Nucleus accumbens (tissue), 56 donors: ENCODE measurements at regions not wholly inside any gene's neighbourhood (a gene's known extent, or its start where the extent isn't known, plus 50 kb on each side); places are given as distances from the start of the nearest gene placed in this dataset.

Experiments
- DNase-seq, 56 donors: peaks; one replicate each; lab custom pipeline; 2025; lab: John Stamatoyannopoulos, UW

DNA sequence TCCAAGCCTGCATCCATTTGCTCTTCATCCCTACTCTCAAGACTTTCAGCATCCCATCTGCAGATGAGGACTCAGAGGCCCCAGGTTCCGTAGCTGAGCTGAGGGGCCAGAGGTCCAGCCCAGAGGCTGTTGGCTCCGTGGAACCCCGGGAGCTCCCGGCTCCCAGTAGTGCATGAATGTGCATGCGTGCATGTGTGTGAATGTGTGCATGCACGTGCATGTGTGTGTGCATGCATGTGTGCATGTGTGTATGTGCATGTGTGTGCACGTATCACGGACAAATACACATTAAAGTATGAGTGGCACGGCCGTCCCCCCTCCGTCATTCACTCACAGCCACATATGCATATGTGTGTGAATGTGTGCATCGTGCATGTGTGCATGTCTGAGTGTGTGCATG is 149.9 kb downstream of the KIF26A start:
- DNase-seq = no peak

DNA sequence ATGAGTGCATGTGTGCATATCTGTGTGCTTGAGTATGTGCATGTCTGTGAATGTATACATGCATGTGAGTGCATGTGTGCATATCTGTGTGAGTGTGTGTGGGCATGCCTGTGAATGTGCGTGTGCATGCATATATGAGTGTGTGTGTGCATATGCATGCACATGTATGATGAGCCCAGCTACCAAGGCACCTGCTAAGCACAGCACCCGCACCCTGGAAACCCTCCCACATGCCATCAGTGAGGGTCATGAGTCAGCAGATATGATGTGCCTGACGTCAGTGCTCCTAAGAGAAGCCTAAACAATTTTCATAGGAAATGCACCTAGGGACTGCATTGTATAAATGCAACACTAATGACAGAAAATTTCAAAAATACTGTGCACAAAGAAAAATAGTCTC is 151.1 kb downstream of the KIF26A start:
- no peak for DNase-seq

DNA sequence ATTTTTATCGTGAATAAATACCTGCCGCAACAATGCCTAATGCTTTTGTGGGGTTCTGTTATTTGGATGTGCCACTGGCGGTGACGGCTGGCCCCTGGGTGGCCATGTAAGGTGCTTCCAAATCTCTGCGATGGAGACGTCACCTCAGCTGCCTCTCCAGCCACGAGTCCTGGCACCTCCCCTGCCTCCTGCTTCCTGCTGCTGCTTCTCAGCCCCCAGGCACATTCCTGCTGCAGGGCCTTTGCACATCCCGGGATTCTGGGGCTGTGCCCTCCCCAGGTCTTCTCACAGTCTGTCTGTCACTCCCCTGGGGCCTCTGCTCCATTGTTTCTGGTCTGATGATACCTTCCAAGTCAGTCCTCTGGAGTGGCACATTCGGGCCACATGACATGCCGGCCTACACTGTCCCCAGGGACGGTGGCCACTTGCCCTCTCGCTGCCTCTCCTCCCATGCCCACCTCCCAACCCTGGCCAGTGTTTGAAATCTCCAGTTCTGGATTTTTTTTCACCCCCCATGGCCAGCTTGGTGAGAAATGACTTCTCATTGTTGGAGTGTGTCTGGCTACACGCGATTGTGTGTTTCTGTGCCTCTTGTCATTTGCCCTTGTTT is 151.8 kb downstream of the KIF26A start:
- no peak for DNase-seq

DNA sequence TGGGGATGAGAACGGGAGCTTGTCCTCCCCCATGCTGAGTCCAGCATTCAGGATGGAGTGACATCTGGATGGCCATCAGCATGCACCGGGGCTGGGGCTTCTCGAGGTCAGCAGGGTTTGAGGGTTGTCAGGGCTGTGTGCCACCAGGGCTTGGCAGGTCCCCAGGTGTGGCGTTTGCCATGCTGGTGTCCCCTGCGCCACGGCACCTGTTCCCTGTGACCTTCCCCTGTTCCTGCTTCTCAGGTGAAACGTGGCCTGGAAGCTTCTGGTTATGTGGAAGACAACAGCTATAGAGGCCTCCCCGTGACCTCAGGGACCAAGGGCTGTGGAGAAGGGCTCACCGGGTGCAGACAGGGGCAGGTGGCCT is 152.4 kb downstream of the KIF26A start:
- no peak for DNase-seq

DNA sequence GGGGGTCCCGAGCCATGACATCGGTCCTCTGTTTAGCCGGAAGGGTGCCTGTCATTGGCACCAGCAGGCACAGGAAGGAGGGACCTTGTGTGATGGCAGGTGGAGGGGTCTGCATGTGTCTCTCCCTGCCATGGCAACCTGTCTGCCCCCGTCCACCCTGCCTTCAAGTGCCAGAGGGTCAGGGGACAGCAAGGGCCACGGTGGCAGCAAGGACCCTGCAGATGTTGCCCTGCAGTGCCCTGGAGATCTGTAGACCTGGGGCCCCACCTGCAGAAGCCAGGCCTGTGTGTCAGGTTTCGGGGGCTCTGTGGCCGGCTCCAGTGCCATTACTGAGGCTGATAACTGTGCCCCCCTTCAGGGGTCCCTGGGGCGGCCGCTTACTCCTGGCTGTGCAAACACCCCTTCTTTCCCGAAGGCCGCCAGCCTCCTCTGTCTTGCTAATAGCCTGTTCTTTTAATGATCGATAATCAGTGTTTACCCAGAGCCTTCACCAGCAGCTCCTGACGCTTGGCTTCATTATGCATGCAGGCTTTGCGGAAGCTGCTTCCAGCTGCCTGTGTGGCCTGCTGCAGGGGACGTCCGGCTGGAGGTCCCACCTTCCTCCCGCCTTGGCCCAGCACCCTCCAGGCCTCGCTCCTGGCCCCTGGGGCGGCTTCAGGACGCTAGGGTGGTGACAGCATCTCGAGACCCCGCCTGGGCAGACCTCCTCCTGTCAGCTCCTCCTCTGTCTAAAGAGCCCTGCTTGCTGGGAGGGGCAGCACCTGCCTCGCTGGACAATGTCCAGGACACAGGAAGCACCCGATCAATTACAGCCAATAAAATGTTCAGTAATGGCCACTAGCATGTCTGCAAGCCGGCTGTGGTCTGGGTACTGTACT is 153.0 kb downstream of the KIF26A start:
- DNase-seq = no peak

DNA sequence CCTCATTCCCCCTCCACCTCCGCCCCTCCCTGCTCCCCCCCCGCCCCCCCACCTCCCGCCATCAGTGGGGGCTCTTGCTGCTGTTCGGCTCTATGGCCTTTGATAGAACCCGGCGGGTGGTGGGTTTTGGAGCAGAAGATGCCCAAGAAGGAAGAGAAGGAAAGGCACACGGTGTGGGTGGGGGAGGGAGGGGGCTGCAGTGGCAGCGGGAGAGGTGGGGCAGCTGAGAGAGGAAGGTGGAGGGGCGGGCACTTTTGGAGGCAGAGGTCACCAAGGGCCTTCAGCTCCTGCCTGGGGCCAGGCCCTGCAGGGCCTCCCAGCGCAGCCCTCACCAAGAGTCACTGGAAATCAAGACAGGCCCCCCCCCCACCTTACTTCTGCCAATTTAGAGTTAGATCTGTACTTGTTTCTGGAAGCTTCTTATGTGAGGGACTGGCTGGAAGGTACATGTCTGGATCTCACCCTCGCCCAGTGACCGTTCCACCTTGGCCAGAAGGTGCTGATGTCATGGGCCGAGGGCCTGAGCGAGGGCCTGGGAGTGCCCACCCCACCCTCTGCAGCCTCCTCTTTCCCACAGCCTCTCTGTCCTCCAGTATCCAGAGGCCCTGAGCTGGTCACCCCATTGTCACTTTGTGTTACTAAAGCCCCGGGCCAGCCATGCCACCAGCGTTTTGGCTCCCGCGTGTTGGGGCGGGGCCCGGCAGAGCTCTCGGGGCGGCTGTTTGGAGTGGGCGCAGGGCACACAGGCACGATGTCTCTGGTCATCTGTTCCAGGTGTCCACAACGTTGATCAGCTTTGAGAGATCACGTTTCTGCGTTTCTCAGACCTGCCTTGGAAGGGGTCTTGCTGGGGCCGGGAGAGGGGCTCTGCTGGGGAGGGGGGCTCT is 153.9 kb downstream of the KIF26A start:
- no peak for DNase-seq

DNA sequence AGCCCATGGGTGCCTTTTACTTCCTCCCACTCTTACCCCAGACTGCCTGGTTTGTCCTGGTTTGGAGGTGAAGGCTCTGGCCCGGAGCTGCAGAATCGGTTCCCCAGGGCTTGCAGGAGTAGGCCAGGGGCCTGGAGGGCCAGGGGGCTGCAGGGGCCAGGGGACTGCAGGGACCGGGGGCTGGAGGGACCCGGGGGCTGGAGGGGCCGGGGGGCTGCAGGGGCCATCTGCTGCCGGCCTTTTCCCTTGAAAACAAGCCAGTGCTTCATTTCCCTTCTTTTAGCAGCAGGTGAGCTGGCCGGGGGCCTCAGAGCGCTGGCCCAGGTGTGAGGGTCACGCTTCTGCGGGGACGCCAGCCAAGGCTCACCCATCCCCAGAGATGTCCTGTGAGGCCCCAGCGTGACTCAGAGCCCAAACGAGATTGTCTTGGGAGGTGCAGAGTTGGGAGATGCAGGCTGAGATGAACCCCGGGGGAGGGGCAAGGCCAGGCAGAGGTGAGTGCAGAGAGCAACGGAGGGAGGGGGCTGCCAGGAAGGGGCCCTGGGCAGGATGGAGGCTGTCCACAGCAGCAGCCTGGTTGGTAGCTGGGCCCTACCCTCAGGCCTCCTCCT is 154.9 kb downstream of the KIF26A start:
- no peak for DNase-seq

DNA sequence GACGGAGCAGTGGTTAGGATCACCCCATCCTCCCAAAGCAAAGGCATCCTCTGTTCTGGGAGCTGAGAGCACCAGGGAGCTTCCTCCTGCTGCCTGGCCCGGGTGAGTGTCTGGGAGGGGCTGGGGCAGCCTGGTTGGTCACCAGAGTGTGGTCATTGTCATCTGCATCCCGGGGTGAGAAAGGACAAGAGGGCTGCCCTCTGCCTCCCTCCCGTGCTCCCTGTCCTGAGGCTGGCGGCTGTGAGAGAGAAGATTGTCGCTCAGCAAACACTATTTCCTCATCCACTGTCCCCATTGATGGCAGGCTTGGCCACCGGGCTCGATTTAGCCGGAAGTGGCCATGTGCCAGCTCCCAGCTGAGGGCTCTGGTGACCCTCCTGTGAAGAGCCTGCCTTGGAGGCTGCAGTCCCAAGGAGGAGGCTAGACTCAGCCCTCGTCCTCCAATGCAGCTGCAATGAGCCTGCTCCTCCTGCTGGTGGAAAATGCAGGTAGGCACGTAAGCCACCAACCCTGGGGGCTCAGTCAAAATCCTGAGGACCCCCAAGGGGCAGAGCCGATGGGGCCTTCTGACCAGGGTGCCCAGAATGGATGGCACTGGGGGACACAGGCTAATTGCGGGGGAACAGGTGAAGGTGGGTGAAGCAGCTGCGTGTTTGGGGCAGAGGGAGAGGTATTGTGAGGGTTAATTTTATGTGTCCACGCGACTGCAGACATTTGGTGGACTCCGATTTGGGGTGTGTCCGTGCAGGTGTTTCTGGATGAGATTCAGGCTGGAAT is 155.7 kb downstream of the KIF26A start:
- no peak for DNase-seq

DNA sequence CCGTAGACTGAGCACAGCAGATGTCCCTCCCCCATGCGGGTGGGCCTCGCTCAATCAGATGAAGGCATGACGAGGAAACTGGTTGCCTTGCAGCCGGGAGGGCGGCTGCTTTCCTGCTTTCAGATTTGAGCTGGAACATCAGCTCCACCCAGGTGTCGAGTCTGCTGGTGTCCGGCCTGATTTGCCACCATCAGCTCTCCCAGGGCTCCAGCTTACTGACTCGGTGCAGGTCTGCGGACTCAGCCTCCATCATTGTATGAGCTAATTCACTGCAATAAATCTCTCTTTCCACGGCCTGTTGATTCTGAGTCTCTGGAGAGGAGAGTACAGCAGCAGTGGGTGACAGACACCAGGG is 156.2 kb downstream of the KIF26A start:
- no peak for DNase-seq

DNA sequence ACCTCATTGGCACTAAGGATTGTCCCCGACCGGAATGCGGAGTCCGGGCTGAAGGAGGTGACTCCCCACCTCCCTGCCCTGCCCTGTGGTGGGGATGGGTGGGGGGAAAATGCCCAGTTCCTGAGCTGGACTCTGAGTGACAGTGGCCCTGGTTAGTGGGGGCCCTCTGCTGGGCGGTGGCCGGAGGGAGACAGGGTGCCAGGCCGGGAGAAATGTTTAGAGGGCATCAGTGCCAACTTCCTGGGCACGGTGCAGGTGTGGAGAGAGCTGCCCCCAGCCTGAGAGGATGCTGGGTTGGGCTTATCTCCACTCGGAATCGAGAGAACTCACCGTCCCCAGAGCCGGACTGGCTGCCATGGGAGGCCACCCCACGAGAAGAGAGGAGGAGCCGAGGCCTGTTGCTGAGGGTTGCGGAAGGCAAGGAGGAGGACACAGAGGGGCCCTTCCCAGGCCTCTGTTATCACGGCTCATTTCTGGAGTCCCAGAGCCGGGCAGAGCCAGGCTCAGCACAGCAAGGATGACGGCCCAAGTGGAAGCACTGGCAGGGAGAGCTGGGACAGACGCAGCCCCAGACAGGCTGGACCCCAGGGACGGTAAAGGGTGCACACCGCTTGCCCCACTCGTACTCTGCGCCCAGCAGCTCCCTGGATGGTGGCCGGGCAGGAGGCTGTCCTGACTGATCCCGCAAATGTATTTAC is 156.7 kb downstream of the KIF26A start:
- no peak for DNase-seq

DNA sequence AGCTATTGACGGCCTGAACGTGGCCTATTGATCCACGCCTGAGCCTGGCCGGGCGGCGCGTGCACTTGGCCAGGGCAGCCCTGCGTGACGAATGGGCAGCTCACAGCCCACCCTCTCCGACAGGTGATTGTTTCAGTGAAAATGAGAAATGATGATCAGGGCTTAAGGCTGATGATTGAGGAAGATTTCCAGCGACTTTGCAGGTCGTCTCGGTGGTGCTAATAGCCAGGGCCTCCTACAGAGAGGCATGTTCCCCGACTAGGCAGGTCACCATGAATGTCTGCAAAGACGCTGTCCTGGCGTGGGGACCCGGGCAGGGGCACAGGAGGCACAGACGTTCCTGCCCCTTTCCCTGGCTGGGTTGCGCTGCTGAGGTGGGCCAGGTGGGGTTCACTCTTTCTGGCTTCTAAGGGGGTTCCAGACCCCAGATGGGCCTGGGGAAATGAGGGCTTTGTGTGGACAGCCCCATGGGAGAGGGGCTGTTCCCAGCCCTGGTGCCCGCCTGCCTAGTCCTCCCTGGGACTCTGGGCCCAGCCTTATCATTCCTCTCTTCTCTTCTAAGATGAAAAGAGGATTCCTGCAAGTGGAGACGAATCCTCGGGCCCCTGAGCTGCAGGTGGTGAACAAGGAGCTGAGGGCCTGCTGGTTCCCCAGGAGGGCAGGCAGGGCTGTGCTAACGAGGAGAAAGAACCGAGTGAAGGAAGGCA is 157.4 kb downstream of the KIF26A start:
- DNase-seq = no peak

DNA sequence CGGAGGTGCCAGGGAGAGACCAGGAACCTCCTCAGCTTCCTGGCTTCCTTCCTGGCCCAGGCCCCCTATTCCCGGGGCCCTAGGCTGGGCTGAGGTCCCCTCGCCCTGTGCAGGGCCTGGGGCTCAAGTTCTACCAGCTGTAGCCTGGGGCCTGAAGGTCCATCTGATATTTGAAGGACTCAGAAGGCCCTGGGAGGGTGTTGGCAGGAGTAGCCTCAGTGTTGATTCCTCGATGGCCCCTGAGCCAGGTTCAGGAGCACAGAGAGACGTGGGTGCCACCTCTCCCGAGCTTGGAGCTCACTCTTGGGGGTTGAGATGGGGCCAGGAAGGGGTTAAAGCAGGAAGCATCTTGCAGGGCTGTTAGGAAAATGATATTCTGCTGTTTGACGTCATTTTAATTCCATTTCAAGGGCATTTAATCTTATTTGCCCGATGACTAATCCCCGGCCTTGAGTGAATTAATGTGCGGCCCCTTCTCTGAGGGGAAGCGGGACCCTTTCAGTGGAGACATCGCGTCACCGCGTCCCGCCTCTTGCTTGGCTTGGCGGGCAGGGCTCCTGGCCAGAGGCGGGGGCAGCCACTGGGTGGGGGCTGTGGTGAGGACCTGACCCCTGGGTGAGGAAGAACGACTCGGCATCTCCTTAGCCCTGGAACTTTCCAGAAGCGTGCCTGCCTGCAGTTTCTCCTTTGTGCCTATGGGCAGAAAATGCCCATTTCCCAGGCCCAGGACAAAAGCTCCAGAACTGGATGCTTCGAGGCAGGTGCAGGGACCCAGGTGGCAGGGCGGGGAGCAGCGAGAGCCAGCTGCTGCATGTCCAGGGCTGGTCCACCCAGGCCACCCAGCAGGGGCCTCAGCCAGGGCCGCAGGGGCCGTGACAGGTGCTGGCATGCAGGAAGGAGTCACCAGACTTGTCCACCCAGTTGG is 158.3 kb downstream of the KIF26A start:
- DNase-seq = no peak

DNA sequence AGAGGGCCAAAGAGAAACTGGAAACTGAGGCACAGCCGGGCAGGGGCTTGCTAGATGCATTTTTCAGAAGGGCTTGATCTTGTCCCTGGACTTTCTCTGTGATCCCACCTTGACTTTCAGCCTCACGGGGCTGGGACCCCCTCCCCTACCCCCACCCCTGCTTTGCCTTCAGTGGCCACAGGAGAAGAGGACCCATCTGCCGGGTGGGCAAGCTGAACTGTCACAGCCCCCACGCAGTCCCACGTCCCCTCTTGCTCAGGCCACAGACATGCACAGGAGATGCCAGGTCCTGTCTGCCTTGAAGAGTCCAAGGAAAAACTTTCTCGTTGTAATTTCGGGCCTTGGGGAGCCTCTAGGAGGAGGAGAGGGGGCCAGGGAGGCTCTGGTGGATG is 158.9 kb downstream of the KIF26A start:
- DNase-seq = no peak

DNA sequence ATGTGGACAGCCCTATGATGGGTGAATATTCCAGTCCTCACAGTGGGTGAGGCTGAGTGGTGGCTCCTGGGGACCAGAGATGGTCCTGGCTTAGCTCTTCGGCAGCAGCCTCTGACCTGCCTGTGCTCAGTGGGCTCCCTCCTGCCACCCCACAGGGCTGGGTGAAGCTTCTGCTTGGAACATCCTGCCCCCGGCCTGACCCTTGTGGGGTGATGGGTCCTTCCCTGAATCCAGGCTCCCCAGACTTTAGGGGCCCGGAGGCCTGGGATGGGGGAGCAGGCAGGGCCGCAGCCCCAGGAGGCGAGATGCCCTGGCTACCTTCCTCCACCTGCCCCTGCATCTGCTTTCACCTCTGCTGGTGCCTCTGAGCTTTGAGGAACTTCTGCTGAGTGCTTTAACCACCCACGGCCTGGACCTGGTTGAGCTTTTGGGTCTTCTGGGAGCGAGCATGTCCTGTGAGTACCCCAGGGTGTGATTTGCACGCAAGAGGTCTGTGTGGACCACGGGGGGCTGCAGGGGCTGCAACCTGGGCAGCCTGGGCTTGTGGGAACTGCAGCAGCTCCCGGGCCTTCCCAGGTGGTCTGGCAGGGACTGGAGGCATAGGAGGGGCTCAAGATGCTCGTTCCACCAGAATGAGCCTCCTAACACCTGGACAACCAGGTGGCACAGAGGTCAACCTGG is 159.5 kb downstream of the KIF26A start:
- DNase-seq = no peak

DNA sequence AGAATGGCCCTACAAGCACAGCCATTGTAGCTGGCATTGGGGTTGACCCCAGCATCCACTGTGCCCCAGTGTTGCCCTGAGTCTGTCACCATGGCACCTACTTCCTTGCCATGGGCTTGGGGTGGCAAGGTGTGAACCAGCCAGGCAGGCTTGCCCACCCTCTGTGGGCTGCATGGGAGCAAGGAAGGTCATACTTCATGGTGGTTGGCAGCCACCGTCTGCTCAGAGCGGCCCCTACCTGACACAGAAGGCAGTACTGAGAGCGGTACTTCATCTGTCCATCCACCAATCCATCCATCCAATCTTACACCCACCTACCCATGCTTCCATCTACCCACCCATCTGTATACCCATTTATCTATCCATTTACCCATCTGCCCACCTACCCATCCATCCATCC is 160.1 kb downstream of the KIF26A start:
- no peak for DNase-seq

DNA sequence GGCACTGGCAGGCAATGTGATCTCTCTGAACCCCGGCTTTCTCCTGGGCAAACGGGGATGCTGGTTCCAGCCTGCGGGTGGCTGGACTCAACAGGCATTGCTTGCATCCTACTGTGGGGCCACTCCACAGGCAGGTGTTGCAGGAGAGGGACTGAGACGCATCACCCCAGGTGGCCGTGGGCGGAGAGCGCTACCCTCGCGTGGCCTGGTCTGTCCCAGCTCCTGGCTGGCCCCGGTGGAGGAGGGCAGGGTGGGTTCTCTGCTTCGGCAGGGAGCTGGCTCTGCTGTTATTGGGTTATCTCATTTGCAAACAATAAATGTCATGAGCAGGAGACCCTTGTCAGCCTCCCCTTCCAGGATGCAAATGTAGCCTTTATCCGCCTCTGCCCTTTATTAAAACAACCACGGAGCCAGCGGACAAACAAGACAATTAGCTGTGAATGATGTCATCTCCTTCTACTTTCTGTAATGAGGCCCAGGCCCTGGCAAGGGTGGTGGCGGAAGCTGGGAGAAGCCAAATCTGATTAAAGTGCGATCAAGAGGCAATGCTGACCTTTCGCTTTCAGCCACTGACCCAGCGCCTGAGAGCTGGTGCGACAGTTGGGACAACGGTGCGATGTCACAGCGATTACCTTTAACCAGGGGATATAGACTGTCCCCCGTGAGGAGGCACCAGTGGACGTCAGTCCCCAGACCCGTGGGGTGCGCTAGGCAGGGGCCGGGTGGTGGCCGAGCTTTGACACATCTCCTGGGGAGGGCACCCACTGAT is 161.8 kb downstream of the KIF26A start:
- DNase-seq = no peak
